GM18519 (cell line): ENCODE measurements at regions not wholly inside any gene's neighbourhood (a gene's known extent, or its start where the extent isn't known, plus 50 kb on each side); places are given as distances from the start of the nearest gene placed in this dataset.

ENCODE experiments used
- ATAC-seq: cut with Tn5 transposase; IDR thresholded peaks from one replicate; pipeline ENCODE4 v1.9.1; 2021; ENCODE audit warnings: mild to moderate bottlenecking, moderate library complexity; ENCODE audit not compliant: unreplicated experiment, low FRiP score

DNA sequence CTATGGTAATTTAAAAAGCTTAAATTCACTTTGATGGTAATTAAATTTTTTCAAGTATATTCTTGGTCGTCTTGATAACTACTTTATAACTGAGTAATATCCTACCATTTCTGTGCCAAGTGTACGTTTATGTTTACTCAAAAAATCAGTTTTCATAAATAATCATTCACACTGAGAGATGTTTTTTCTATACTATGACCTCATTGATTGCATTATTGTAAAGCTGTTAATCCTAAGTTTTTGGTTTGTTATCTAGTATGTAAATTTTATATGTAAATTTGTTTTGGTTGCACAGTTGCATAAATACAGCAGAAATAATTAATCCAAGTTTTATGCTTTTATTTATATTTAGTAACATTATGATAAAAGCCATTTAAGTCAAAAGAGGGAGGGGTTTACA is 196.4 kb upstream of the PRICKLE1 start:
- no peak for ATAC-seq

DNA sequence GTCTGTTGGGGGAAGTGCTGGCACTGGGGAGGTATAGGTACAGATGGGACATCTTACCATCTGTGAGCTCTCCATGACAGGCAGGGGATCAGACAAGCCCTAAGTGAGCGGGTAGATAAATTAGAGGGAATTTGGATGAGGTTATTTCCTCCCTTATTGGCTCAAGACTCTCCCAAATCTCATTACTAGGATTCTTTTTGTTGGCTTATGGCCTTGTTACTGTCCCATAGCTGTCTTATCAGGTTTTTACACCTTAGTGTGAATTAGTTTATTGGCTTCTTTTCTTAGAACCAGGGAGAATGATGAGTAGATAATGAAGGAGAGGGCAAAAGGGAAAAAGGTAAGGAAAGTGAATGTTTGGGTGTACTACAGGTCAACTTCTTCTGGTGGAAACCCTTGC is 191.1 kb upstream of the PRICKLE1 start:
- no peak for ATAC-seq

DNA sequence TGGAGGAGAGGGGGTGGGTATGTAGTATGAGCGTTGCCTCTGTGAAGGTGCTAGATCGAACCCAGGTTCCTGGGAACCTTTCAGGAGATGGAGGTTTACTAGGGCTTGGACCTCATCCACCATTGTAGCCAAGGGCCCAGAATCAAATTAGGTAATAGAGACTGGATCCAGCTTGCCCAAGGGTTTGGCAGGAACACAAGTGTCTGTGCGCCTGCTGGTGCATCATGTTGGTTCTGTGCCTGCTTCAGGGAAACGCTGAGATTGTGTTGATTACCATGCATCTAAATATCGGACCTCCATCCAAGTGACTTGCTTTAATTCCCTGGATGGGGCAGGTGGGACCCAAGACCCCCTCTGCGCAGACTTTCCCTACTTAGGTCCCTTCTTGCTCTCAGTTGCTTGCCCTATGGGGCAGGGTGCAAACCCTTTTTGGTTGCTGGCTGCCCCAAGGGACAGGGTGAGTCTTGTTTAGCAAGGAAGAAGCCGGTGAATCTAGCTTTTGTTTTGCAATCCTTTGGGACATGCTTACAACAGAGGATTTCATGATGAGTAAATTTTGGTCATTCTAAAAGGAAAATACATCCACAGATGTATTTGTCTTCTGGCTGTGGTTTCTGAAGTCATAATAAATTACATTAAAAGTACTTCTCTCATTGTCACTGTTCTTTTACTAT is 189.8 kb upstream of the PRICKLE1 start:
- ATAC-seq, result no peak

DNA sequence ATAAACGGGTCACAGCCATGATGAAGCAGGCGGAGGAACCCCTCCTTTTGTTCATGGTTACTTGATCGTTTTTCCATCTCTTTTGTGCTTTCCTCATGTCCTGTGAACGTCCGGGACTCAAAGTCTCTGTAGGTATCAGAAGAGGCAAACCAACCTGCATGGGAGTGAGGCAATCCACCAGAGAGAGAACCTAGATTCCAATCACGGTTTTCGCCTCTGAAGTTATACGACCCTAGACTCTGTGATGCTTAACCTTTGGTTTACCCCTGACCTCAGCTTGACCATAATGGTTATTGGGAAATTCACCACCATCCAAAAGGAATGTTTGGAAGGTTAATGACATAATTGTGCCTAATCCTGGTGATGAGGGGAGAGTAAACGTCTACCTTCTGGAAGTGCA is 186.8 kb upstream of the PRICKLE1 start:
- no peak for ATAC-seq

DNA sequence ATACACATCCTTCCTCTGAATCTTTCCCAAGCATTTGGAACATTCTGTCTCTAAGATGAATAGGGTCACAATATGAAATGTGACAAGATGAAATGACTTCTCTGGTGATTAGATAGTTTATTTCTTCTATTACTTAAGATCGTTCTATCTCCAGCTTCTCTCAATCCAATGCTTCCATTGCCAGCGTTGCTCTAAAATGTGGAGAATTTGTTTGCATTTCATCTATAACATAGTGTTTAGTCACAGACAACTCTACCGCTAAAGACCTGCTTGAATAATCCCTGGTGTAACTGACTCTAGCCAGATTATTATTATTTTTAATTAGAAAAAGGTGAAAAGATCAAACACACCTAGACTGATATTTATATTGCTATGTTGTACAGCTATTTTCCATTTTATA is 184.7 kb upstream of the PRICKLE1 start:
- ATAC-seq, result no peak

DNA sequence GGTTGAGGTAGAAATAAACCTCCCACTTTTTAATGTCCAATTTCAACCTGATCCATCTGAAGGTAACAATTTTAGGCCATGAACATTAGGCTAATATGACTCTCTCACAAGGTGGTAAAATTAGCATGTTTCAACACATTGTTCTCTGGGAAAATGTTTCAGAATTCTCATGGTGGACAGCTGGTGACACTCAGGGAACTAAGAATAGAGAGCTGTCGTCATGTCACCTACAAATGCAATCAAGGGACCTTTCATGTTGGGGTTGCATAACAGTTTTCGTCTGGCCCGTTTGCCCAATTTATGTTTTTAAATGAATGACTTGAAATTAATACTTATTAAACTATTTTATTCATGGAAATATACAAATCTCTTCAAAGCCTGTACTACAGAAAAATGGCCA is 180.7 kb upstream of the PRICKLE1 start:
- ATAC-seq, result no peak

DNA sequence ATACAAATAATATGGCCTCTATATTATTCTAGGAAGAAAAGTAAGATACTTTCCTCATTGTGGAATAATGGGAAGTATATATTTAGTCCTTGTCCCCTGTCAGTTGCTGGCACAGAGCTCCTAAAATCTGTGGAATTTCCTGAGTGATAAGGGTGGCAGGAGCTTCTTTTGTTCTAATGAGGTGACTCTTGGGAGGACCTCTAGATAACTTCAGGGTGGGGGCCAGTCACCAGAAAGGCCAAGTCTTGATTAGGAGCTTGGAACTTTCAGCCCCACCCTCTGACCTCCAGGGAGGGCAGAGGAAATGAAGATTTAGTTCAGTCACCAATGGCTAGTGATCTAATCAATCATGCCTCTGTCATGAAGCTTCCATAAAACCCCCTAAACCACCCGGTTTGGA is 179.9 kb upstream of the PRICKLE1 start:
- no peak for ATAC-seq

DNA sequence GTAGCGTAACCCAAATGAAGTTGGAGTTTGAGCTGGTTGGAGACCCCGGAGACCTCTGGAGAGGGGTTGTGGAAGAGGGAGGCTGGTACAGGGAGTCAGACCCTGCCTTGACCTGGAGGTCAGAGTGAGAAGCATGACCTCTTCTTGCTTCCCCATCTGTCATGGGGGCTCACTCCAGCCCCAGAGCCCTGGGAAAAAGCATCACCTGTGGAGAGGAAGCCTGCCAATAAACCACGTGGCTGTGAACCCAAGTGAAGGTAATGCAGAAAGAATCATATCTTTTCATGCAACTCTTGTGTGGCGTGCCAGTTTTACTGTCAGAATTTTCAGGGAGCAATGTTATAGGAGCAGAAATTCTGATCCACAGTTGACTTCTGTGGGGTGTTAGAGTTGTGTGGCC is 178.5 kb upstream of the PRICKLE1 start:
- ATAC-seq, result no peak

DNA sequence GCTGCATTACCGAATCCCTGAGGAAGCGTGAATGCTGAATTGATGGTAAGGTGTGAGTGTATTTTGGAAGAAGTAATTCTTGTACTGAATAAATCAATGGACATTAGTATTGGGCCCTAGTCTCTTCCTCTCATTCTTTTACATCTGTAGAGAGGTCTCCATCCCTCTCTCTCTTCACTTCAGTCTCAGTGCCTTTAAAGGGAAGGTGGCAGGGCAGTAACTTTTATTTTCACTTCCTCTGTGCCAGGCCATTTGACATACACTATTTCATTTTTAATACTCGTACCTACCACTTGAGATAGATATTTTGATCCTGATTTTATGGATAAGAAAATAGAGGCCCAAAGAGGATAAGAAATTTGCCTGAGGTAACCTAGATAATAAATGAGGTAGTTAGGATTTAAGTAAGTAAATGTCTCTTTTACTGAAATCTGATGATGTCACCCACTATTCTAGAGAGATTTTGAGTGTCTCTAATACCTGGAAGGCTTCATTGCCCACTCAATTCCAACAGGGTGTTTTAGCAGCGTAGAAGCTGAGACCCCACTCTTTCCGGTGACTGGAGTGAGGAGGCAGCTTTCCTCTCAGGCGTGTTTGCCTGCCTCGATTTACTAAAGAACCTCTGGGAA is 177.9 kb upstream of the PRICKLE1 start:
- no peak for ATAC-seq

DNA sequence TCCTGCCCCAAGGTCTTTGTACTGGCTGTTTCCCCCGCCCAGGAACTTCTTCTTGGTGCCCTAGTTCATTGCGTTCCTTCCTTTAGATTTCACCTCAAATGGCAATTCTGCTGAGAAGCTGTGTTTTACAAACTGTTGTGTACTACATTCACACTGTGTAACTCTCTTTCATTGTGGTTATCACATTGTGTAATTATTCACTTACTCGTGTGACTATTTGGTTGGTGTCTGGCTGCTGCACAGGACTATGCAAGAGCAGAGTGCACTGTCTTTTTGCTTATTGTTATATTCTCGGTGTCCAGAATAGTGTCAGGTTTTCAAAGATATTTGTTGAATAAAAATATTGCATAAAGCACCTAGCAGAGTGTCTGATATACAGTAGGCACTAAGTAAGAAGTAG is 177.2 kb upstream of the PRICKLE1 start:
- no peak for ATAC-seq

DNA sequence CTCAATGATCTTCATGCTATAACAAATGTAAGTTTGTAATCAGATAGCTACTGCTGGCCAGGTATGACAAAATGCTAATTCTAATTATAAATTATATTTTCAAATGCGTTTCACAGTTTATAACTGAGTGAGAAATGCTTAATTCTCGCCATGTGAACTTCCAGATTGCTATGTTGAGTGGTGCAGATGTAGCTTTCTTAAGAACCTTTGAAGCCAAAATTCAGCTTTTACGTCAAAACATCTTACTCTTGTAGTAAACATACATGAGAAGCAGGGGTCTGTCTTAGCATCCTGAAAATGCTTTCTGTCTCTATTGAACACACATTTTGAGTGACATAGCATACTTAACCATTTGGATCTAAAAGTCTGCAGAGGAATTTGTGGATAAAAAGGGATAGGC is 176.5 kb upstream of the PRICKLE1 start:
- ATAC-seq, result no peak

DNA sequence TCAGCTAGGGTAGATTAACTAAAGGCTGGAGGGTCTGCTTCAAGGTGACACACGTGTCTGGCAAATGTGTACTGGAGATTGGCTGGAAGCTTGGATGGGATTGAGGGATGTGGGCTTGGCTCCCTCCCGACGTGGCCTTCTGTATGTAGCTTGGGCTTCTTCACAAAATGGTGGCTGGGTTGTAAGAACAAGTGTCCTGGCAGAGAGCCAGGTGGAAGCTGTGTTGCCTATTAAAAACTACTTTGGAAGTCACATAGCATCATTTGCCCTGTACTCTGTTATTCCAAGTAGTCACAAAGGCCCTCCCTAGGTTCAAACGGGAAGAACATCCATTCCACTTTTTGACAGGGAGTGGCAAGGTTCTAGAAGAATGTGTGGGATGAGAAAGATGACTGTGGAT is 174.1 kb upstream of the PRICKLE1 start:
- ATAC-seq, result no peak

DNA sequence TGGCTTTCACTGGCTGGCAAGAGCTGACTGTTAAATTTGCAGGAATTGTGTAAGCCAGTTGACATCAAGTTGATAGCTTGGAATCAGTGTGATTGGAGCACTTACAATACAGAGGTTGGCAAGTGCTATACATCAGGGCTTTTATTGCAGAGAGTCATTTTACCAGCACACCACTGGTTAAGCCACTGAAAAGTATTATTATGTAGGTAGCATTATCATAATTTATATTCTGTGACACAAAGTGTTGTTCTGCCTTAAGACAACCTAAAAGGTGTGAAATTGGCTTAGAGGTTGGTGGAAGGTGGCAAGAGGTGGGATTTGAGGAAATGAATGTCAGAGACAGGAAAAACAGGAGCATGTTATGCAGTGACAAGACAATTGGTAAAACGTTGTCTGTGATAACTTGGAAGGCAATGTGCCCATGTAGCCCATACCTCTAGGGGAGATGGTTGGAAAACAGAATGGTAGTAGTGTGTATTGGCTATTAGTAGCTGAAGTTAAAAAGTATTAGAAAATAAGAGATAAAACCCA is 172.9 kb upstream of the PRICKLE1 start:
- ATAC-seq, result no peak

DNA sequence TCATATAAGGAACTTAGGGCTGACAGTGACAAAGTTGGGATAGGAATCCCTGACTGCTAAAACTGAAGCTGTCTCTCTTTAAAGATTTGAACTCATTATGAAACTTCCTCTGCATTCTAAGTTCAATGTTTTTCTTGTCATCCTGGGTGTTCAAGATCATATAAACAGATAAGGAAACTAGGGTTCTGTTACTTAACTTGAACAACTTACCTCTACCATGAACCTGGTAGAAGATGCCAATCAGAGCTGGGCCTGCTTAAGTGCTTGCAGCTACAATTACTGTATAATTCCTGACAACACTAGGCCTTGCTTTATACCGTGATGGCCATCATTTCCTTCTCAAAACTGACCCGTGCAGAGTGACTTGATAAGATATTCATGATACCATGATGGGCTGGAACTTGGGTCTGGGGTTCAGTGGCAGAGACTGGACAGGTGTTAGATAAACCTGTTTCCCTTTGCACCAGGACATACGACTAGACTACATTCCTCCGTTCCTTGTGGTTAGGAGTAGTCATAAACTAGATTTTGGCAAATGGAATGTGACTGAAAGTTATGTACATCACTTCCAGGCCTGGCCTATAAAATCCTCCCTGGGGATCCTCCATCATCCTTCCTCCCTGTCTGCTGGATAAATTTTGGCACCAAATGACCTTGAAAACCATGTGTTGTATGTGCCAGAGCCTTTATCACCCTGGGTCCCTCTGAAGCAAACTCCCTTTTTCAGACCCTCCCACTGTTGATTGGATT is 172.2 kb upstream of the PRICKLE1 start:
- no peak for ATAC-seq

DNA sequence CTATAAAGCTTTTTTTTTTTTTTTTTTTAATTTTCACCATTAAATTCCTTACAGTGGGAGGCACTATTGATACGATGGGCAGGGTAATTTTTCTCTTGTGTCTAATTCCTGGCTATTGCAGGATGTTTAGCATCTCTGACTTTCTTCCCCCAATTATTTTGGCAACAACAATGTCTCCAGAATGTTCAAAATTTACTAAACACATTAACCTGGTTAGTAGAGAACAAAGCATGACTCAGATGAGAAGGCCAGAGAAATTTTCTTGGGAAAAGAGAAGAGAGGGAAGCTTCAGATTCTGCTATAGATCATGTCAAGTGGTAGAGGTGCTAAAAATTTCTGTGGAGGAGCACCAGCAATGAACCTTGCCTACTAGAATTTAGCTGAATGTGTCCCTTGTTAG is 171.5 kb upstream of the PRICKLE1 start:
- ATAC-seq, result no peak

DNA sequence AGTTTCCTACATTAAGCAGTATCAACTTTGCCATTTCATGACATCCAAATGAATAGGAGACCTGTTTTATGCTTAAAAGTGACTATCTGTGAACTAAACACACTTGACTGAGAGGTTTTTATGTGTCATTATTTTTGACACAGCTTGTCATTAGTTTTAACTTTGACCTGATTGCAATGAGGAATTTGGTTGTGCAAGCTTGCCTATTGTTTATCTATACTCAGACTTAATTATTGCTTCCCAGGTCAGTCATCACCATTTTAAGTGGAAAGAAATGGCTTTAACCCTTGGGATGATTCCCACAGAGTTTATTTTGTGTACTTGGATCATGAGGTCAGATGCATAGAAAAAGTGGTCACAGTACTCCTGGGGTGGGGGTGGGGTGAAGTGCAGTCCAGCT is 171.0 kb upstream of the PRICKLE1 start:
- no peak for ATAC-seq

DNA sequence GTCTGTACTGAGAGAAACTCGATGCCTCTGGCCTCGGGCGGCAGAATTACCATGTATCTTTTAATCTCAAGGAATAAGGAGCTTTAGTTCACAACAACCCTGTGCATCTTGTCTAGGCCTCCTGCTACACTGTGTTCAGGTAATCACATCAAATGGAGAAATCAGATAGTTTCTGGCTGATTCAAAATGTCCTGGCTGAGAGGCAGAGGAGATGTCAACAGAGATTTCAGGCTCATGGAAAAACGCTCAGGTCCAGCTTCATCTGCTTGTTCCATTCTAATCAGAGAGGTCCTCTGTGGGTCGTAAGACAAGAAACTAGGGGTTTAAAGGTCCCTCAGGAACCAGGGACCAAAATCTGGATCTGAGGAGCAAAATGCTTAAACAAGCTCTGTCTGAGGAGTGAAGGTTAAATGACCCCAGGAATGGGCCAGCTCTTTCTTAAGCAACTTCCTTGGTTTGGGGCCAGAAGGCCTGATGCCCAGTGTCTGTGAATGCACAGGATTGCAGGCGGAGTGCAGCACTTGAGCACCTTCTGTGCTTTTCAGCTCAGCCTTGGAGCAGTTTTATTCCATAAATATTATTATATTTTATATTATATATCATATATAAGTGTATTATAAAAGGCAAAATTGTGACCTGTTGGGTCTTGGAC is 170.2 kb upstream of the PRICKLE1 start:
- no peak for ATAC-seq

DNA sequence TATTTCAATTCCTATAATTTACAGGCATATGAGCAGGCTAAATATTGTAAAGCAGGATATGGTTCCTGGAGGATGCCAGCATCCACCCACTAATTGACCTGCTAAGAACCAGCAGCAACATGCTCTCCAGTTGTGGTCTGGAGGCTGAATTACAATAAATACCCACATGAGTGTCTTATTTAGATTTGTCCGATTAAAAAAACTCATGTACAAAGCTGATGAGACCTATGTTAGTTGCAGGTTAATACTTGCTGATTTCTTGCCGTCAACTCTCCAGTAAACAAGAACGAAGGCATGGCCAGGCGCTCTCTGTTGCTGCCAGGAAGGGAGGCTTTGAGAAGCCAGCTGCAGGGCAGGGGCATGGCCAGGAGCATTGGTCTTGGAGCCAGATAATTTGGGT is 169.3 kb upstream of the PRICKLE1 start:
- ATAC-seq, result no peak

DNA sequence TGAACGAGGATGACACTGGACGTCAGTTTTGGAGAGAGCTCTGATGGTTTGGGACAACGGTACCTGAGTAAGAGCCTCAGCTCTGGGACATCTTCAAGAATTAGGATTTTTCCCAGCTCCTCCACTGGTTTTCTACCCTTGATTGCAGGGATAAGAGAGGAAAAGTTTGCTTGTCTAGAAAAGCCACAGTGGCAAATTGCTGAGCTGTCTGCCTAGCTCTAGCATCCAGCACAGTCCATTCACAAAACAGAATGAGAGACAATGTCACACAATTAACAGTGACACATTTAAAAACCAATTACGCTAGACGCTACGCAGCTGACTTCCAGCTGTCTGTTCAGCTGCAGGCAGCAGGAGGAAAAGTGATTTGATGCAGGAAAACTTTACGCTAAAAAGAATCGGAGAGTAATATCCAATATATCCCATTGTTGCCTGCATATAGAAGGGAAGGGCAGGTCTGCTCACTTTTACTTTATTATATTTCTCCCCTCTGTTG is 168.1 kb upstream of the PRICKLE1 start:
- ATAC-seq, result no peak

DNA sequence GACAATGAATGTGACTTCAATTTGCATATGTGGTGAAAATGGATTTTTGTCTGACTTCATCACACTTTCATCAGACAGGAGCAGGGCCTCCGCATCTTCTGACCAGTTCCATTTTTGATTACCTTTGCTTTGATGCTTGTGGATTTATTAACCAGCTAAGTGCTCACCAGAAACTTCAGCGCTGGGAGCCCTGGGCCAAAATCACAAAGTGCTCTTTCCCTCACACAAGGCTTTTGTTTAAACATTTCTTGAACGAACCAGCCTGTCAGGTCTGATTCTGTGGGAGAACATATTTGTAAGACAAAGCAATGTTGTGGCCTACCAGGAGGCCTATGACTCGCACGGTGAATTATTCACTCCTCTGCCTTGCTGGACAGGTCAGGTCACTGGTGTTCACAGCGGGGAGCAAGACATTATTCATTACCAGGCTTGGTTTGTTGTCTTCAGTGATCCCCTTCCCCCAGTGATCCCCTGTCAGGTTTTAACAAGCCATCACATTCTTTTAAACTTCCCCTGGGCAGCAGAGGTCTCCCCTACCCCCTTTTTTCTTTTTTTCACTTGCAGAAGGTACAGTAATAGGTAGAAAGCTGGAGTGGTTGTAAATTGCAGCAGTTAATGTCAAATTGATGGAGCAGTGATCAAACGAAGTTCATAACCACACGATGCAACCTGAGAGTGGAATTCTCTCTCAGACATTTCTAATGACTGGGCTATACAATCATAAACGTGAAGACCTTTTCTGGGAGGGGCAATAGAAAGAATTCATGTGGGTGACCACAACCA is 167.5 kb upstream of the PRICKLE1 start:
- no peak for ATAC-seq
